ENCODE measurements at regions not wholly inside any gene's neighbourhood (a gene's known extent, or its start where the extent isn't known, plus 50 kb on each side); places are given as distances from the start of the nearest gene placed in this dataset.

DNA sequence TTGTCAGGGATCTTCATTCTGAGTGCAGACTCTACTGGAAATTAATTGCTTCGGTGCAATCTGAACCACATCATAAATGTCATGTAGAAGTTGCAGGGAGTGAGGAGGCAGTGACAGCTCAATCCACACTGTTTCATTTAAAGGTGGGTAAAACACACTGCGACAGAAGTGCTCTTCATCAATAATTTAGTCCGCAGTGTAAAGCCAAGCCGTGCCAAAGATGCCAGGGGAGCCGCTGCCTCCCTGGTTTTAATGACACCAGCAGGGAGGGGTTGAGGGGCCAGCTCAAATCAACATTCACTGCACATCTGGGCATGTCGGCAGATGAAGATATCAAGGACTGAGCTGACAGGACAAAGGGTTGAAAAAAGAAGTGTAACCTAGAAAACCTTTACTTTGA is 305.7 kb upstream of the VRK2 start:
- Histone ChIP-seq H3T11ph (ENCODE audit: low read length) (no peak overlapping the region), H2BK5ac (ENCODE audit: insufficient read length, low read length) (no peak overlapping the region), H2BK20ac (ENCODE audit: low read depth, low read length, poor library complexity, severe bottlenecking) (no peak overlapping the region), H3K23me2 (ENCODE audit: insufficient read length, low read depth, low read length, poor library complexity, severe bottlenecking) (no peaks in the 10 kb centered on the region), H3K56ac (ENCODE audit: insufficient read length, low read depth, low read length) (no peak overlapping the region), H3K4me2 (ENCODE audit: insufficient read depth, insufficient read length, low read length) (no peak overlapping the region), H2BK12ac (ENCODE audit: insufficient read length, low read depth, low read length) (no peak overlapping the region), H3K27ac (ENCODE audit: insufficient read length, low read depth, low read length) (no peak overlapping the region), H3K9ac (ENCODE audit: extremely low read depth, insufficient read length, low read length) (no peak overlapping the region), H4K91ac (ENCODE audit: insufficient read length, low read depth, low read length) (no peak overlapping the region), H4K8ac (replicated peaks; ENCODE audit: insufficient read length, low read depth, low read length) (no peak overlapping the region), H2BK120ac (ENCODE audit: low read depth, low read length, poor library complexity, severe bottlenecking) (no peak overlapping the region), H3K18ac (ENCODE audit: insufficient read length, low read depth, low read length) (no peak overlapping the region), H3K27me3 (ENCODE audit: insufficient read depth, low read length) (no peaks in the 10 kb centered on the region), H3K79me1 (ENCODE audit: insufficient read depth, low read depth, low read length, poor library complexity, severe bottlenecking) (no peaks in the 10 kb centered on the region), H4K5ac (ENCODE audit: insufficient read length, low read depth, low read length) (no peak overlapping the region), H3K4ac (ENCODE audit: low read depth, low read length) (no peak overlapping the region), H3K14ac (ENCODE audit: insufficient read depth, low read length) (no peak overlapping the region), H2AK5ac (ENCODE audit: insufficient read length, low read length) (no peak overlapping the region), H4K20me1 (ENCODE audit: control insufficient read depth, insufficient read depth, insufficient read length) (no peaks in the 10 kb centered on the region), H3K4me1 (ENCODE audit: insufficient read depth, low read length) (no peaks in the 10 kb centered on the region), H3K9me3 (ENCODE audit: control insufficient read depth, low read depth, low read length) (no peaks in the 10 kb centered on the region), H3K79me2 (ENCODE audit: insufficient read depth, low read length) (no peaks in the 10 kb centered on the region), H2BK15ac (ENCODE audit: low read depth, low read length) (no peak overlapping the region), H2AFZ (ENCODE audit: low read length) (no peak overlapping the region), H3K23ac (ENCODE audit: insufficient read length, low read depth, low read length) (no peak overlapping the region)
- no peak overlapping the region for H3K4me3 Mint-ChIP-seq
- no peaks in the 10 kb centered on the region for H3K4me1 Mint-ChIP-seq
- TF ChIP-seq, protein P1, sequence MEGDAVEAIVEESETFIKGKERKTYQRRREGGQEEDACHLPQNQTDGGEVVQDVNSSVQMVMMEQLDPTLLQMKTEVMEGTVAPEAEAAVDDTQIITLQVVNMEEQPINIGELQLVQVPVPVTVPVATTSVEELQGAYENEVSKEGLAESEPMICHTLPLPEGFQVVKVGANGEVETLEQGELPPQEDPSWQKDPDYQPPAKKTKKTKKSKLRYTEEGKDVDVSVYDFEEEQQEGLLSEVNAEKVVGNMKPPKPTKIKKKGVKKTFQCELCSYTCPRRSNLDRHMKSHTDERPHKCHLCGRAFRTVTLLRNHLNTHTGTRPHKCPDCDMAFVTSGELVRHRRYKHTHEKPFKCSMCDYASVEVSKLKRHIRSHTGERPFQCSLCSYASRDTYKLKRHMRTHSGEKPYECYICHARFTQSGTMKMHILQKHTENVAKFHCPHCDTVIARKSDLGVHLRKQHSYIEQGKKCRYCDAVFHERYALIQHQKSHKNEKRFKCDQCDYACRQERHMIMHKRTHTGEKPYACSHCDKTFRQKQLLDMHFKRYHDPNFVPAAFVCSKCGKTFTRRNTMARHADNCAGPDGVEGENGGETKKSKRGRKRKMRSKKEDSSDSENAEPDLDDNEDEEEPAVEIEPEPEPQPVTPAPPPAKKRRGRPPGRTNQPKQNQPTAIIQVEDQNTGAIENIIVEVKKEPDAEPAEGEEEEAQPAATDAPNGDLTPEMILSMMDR (conservative IDR thresholded peaks at IDR 0.05): no peak
- WGBS (ENCODE audit: extremely low coverage, insufficient read length, low lambda C conversion rate): no CpG with 5 or more reads among the region's 6 CpGs
- H3K36me3 Mint-ChIP-seq (ENCODE audit: insufficient read depth in 1 of 3, low read depth in 3 of 3): no peaks in the 10 kb centered on the region
- H3K27me3 Mint-ChIP-seq (ENCODE audit: low read depth): no peaks in the 10 kb centered on the region; the same call in 1 of the 2 replicates
- no peak for DNase-seq
- no peak overlapping the region for H3K27ac Mint-ChIP-seq
- no peaks in the 10 kb centered on the region for H3K9me3 Mint-ChIP-seq

Measured in H9 (cell line).